HCT116 (cell line): ENCODE measurements at regions not wholly inside any gene's neighbourhood (a gene's known extent, or its start where the extent isn't known, plus 50 kb on each side); places are given as distances from the start of the nearest gene placed in this dataset.

ENCODE experiments used
- ATAC-seq: fragments of 200-7000 bp; cut with Tn5 transposase; 2 replicates; pipeline ENCODE4 v1.9.1; 2020; ENCODE audit warnings: mild to moderate bottlenecking, moderate library complexity
- BruUV-seq: library from RNA; stranded (reverse); fragments of 400-500 nt; replicated peaks from 2 replicates; lab custom pipeline; 2021; lab: Mats Ljungman, UMichigan
- CTCF ChIA-PET: fragments of 300-600 bp; sonication (Branson Sonifier 250); formaldehyde crosslinking; loops from one replicate; lab custom pipeline; 2021; ENCODE audit warnings: antibody characterized with exemption; lab: Charles Lee
- POLR2A ChIA-PET: fragments of 300-600, 350-600 bp; sonication (Branson Sonifier 250); formaldehyde crosslinking; loops from one replicate; lab custom pipeline; 2021; ENCODE audit warnings: antibody characterized with exemption; lab: Charles Lee
- RAD21 ChIA-PET, 2 experiments: fragments of 300-600 bp; sonication (Branson Sonifier 250); formaldehyde crosslinking; loops; one replicate each; lab custom pipeline; 2023; ENCODE audit warnings: low total read pairs in 2 of 2; ENCODE audit not compliant: uncharacterized antibody in 2 of 2, unreplicated experiment in 2 of 2, low non-redundant PET in 1 of 2; lab: Charles Lee
- DNase-seq: peaks from one replicate; pipeline ENCODE4 v3.0.0-alpha.2; 2010; ENCODE audit warnings: low read depth, low spot score
- H2AFZ ChIP-seq: fragments of 200-600 bp; shearing (Covaris generic), sonication (generic); 2 replicates; pipeline ENCODE4 v1.6.1; 2017; ENCODE audit warnings: low read depth, mixed run types, mixed read lengths, antibody characterized with exemption, low read length; ENCODE audit not compliant: poor library complexity, severe bottlenecking
- H3K27ac ChIP-seq: 2 replicates; pipeline ENCODE4 v1.5.1; 2012; ENCODE audit warnings: low read depth, low read length
- H3K27me3 ChIP-seq: fragments of 200-600 bp; sonication (generic); 2 replicates; pipeline ENCODE4 v1.6.1; 2016; ENCODE audit warnings: mixed run types, low read length, mixed read lengths; ENCODE audit not compliant: insufficient read depth
- H3K36me3 ChIP-seq, 2 experiments: fragments of 200-500 bp in 1 of 2; fragments of 200-600 bp in 1 of 2; sonication (Bioruptor generic) in 1 of 2; sonication (generic) in 1 of 2; 2 replicates each; pipeline versions ENCODE4 v1.5.1 to v1.6.1; 2014 to 2016; ENCODE audit warnings: low read length in 2 of 2, inconsistent platforms in 1 of 2, mixed read lengths in 1 of 2, mixed run types in 1 of 2; ENCODE audit not compliant: insufficient read depth in 2 of 2, control insufficient read depth in 1 of 2
- H3K4me1 ChIP-seq, 2 experiments: fragments of 200-600 bp in 1 of 2; sonication (generic) in 1 of 2; 2 replicates each; pipeline versions ENCODE4 v1.5.1 to v1.6.1; 2012 to 2017; ENCODE audit warnings: low read length in 2 of 2, inconsistent platforms in 1 of 2, mild to moderate bottlenecking in 1 of 2, mixed read lengths in 1 of 2, mixed run types in 1 of 2, moderate library complexity in 1 of 2; ENCODE audit not compliant: insufficient read depth in 2 of 2, control insufficient read depth in 1 of 2
- H3K4me2 ChIP-seq: fragments of 200-600 bp; sonication (generic); 2 replicates; pipeline ENCODE4 v1.6.1; 2017; ENCODE audit warnings: mixed run types, low read length, mixed read lengths
- H3K4me3 ChIP-seq, 2 experiments: fragments of 200-600 bp in 1 of 2; sonication (generic) in 1 of 2; replicated peaks in 1 of 2; 2 replicates each; pipeline ENCODE4 v1.5.1; 2011 to 2016; ENCODE audit warnings: low read length in 2 of 2, control low read depth in 1 of 2, low read depth in 1 of 2, mild to moderate bottlenecking in 1 of 2, mixed read lengths in 1 of 2, mixed run types in 1 of 2
- H3K79me2 ChIP-seq: fragments of 200-600 bp; sonication (generic); 2 replicates; pipeline ENCODE4 v1.6.1; 2017; ENCODE audit warnings: mild to moderate bottlenecking, mixed run types, low read length, moderate library complexity, mixed read lengths; ENCODE audit not compliant: insufficient read depth
- H3K9ac ChIP-seq: fragments of 200-600 bp; sonication (generic); 2 replicates; pipeline ENCODE4 v1.6.1; 2016; ENCODE audit warnings: low read length, mixed read lengths
- H3K9me2 ChIP-seq: fragments of 200-600 bp; sonication (generic), shearing (Covaris generic); 2 replicates; pipeline ENCODE4 v1.6.1; 2017; ENCODE audit warnings: mixed run types, mild to moderate bottlenecking, moderate library complexity; ENCODE audit not compliant: insufficient read depth
- H3K9me3 ChIP-seq, 2 experiments: fragments of 200-500 bp in 1 of 2; fragments of 200-600 bp in 1 of 2; sonication (Bioruptor generic) in 1 of 2; sonication (generic) in 1 of 2; 2 replicates each; pipeline ENCODE4 v1.6.1; 2014 to 2017; ENCODE audit warnings: low read length in 2 of 2, mixed read lengths in 2 of 2, inconsistent platforms in 1 of 2, low read depth in 1 of 2, mild to moderate bottlenecking in 1 of 2, mixed run types in 1 of 2, moderate library complexity in 1 of 2; ENCODE audit not compliant: control insufficient read depth in 1 of 2, insufficient read depth in 1 of 2
- H4K20me1 ChIP-seq: fragments of 200-600 bp; sonication (generic), shearing (Covaris generic); 2 replicates; pipeline ENCODE4 v1.6.1; 2017; ENCODE audit warnings: mixed run types, mild to moderate bottlenecking, moderate library complexity; ENCODE audit not compliant: insufficient read depth
- CEBPB ChIP-seq: IDR thresholded peaks from 2 replicates; pipeline ENCODE4 v1.6.1; 2012; ENCODE audit warnings: low read depth
- CTCF ChIP-seq, 3 experiments: fragments of 200-600 bp in 1 of 3; sonication (generic) in 1 of 3; IDR thresholded peaks in 2 of 3; conservative IDR thresholded peaks in 1 of 3; 2 replicates each; pipeline ENCODE4 v1.5.1; 2012 to 2017; ENCODE audit warnings: low read depth in 2 of 3, low read length in 2 of 3, antibody characterized with exemption in 1 of 3, borderline replicate concordance in 1 of 3, control low read depth in 1 of 3, mild to moderate bottlenecking in 1 of 3, mixed read lengths in 1 of 3, mixed run types in 1 of 3, moderate library complexity in 1 of 3; ENCODE audit not compliant: insufficient read depth in 1 of 3
- EZH2 ChIP-seq: fragments of 200-600 bp; sonication (generic); IDR thresholded peaks from 2 replicates; pipeline ENCODE4 v1.6.1; 2017; ENCODE audit warnings: antibody characterized with exemption, mixed run types
- FOSL1 ChIP-seq: IDR thresholded peaks from 2 replicates; pipeline ENCODE4 v1.6.1; 2012; ENCODE audit warnings: low read depth
- RAD21 ChIP-seq: IDR thresholded peaks from 2 replicates; pipeline ENCODE4 v1.6.1; 2012; ENCODE audit warnings: low read depth, mild to moderate bottlenecking
- SIN3A ChIP-seq: IDR thresholded peaks from 2 replicates; pipeline ENCODE4 v1.6.1; 2012; ENCODE audit warnings: low read depth
- SRF ChIP-seq: IDR thresholded peaks from 2 replicates; pipeline ENCODE4 v1.6.1; 2012; ENCODE audit warnings: low read depth
- TCF7L2 ChIP-seq: IDR thresholded peaks from 2 replicates; pipeline ENCODE4 v1.7.0; 2011; ENCODE audit warnings: borderline replicate concordance, inconsistent platforms; ENCODE audit not compliant: insufficient read depth, insufficient read length; ENCODE audit errors: extremely low read depth
- intact Hi-C: fragments of 100-400 bp; cut with micrococcal nuclease; formaldehyde crosslinking; loops from 2 replicates; pipeline ENCODE4 v1.10.0; 2022
- TF ChIP-seq, protein P1 (sequence below): IDR thresholded peaks from 2 replicates; pipeline ENCODE4 v1.6.1; 2011; ENCODE audit warnings: mild to moderate bottlenecking, low read length, moderate library complexity; ENCODE audit not compliant: insufficient replicate concordance; ENCODE audit errors: extremely low read depth

DNA sequence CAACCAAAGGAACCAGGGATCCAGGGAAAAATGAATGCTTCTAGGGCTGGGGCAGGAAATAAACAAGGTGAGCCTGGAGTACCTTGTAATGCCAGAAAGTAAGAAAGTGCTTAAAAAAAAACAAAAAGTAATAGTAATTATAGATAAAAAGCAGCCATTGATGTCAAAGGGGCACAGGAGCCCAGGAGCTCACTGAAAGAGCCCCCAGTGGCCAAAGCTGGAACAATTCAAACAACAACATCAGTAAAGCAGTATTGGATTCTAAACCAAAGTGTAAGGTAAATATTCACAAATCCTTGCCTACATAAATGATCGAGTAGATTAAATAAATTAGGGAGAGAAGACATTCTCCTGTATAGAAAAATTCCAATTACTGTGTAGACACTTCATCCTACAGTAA, 114.3 kb upstream of the ARL4C start:
- no peaks in the 10 kb centered on the region for H3K9me2 ChIP-seq
- H3K4me1 ChIP-seq = no peaks in the 10 kb centered on the region
- ChIA-PET CTCF (interaction anchor here (1.5 kb wide), 1 partner anchor 9 kb away, joined by 5 read pairs; no protein-coding TSS in a partner anchor), POLR2A (no interaction called here), RAD21 (no interaction called here)
- no peak overlapping the region for H3K4me2 ChIP-seq
- no peak overlapping the region for H3K27ac ChIP-seq
- no peaks in the 10 kb centered on the region; a peak in 1 of 4 replicates for H3K9me3 ChIP-seq
- no peaks in the 10 kb centered on the region for H4K20me1 ChIP-seq
- no peaks in the 10 kb centered on the region for H3K27me3 ChIP-seq
- no peaks in the 10 kb centered on the region for H3K79me2 ChIP-seq
- TF ChIP-seq CTCF (IDR thresholded peaks at IDR 0.05 in 2 of 3, conservative IDR thresholded peaks at IDR 0.05 in 1 of 3; ENCODE audit: borderline replicate concordance in 1 of 3, insufficient read depth in 1 of 3, low read depth in 2 of 3, low read length in 2 of 3) (peak in 2 of 3 experiments; percentile 55 to 57; a peak in 4 of 6 replicates), EZH2 (no peak)
- no peak overlapping the region for H3K4me3 ChIP-seq
- DNase-seq (peak; percentile 8), ATAC-seq (peak; percentile 76; the same call in 1 of the 2 replicates)
- BruUV-seq = no TSS peak
- H3K9ac ChIP-seq = no peak overlapping the region
- no peak overlapping the region for H2AFZ ChIP-seq
- intact Hi-C loops = no loop called here
- H3K36me3 ChIP-seq = no peaks in the 10 kb centered on the region

DNA sequence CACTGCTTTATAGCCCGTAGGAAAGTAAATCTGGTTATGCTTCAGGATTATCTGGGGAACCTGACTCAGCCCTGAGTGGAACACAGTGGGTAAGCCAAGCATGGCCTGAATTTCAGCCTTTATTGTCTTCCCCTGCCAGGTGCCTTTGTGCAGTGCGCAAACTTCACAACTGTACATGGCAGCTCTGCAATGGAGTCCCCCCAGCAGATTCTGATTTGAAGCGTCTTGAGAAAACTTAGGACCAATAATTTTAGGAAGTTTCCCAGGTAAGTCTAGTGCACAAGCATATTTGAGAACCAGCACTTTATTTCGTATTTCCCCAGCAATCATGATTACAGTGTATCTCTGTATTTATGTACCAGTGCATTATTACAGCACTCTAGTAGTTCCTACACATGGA, 112.1 kb upstream of the ARL4C start:
- Histone ChIP-seq H3K27me3 (no peaks in the 10 kb centered on the region), H3K4me2 (no peak overlapping the region), H3K9ac (no peak overlapping the region), H4K20me1 (no peaks in the 10 kb centered on the region), H3K9me2 (no peaks in the 10 kb centered on the region), H2AFZ (no peak overlapping the region), H3K27ac (no peak overlapping the region), H3K36me3 (no peaks in the 10 kb centered on the region), H3K4me1 (no peaks in the 10 kb centered on the region), H3K79me2 (no peaks in the 10 kb centered on the region), H3K4me3 (no peak overlapping the region), H3K9me3 (no peaks in the 10 kb centered on the region; a peak in 1 of 4 replicates)
- DNase-seq = no peak
- intact Hi-C loops = no loop called here
- RAD21 ChIA-PET = no interaction called here
- CTCF ChIA-PET = no interaction called here
- POLR2A ChIA-PET = no interaction called here
- no TSS peak for BruUV-seq
- ATAC-seq = no peak
- TF ChIP-seq FOSL1 (no peak), CTCF (IDR thresholded peaks at IDR 0.05 in 2 of 3, conservative IDR thresholded peaks at IDR 0.05 in 1 of 3; ENCODE audit: borderline replicate concordance in 1 of 3, insufficient read depth in 1 of 3, low read depth in 2 of 3, low read length in 2 of 3) (no peak), TCF7L2 (no peak), RAD21 (no peak), CEBPB (no peak), SIN3A (no peak), SRF (no peak)
- TF ChIP-seq, protein P1, sequence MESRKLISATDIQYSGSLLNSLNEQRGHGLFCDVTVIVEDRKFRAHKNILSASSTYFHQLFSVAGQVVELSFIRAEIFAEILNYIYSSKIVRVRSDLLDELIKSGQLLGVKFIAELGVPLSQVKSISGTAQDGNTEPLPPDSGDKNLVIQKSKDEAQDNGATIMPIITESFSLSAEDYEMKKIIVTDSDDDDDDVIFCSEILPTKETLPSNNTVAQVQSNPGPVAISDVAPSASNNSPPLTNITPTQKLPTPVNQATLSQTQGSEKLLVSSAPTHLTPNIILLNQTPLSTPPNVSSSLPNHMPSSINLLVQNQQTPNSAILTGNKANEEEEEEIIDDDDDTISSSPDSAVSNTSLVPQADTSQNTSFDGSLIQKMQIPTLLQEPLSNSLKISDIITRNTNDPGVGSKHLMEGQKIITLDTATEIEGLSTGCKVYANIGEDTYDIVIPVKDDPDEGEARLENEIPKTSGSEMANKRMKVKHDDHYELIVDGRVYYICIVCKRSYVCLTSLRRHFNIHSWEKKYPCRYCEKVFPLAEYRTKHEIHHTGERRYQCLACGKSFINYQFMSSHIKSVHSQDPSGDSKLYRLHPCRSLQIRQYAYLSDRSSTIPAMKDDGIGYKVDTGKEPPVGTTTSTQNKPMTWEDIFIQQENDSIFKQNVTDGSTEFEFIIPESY = no peak
